Testis (tissue), 2 donors: ENCODE measurements at regions not wholly inside any gene's neighbourhood (a gene's known extent, or its start where the extent isn't known, plus 50 kb on each side); places are given as distances from the start of the nearest gene placed in this dataset.

Experiments used
- DNase-seq: peaks from one replicate; pipeline ENCODE4 v3.0.0-alpha.2; 2019
- H3K27ac ChIP-seq, 2 donors: fragments of 200-600 bp; sonication (generic); one replicate each; pipeline ENCODE4 v1.5.1; 2019
- H3K27me3 ChIP-seq: fragments of 200-600 bp; sonication (generic); one replicate; pipeline ENCODE4 v1.5.1; 2019
- H3K36me3 ChIP-seq: fragments of 200-600 bp; sonication (generic); one replicate; pipeline ENCODE4 v1.5.1; 2017; ENCODE audit warnings: low read depth; ENCODE audit errors: missing control alignments
- H3K4me1 ChIP-seq: fragments of 200-600 bp; sonication (generic); one replicate; pipeline ENCODE4 v1.5.1; 2019
- H3K4me3 ChIP-seq, 2 donors: fragments of 200-600 bp; sonication (generic); one replicate each; pipeline ENCODE4 v1.5.1; 2017 to 2019
- H3K9me3 ChIP-seq: fragments of 200-600 bp; sonication (generic); one replicate; pipeline ENCODE4 v1.5.1; 2017
- CTCF ChIP-seq, 3 experiments: fragments of 450-650 bp in 2 of 3; fragments of 200-600 bp in 1 of 3; sonication (generic) in 1 of 3; IDR thresholded peaks; one replicate each; pipeline ENCODE4 v1.5.1; 2016 to 2019; ENCODE audit warnings: antibody characterized with exemption in 3 of 3, mild to moderate bottlenecking in 2 of 3, moderate library complexity in 1 of 3
- POLR2A ChIP-seq: fragments of 450-650 bp; IDR thresholded peaks from one replicate; pipeline ENCODE4 v1.6.1; 2017; ENCODE audit warnings: antibody characterized with exemption, mild to moderate bottlenecking, moderate library complexity
- WGBS, 2 donors: methylation state at CpG; one replicate each; pipeline ENCODE4 v1.1.5; 2018; 5-methylcytosine and 5-hydroxymethylcytosine counted together
- intact Hi-C: fragments of 100-400 bp; cut with DNase I; formaldehyde crosslinking; loops from one replicate; pipeline ENCODE4 v1.15.1; 2023; ENCODE audit warnings: low total_unique reads

- intact Hi-C loops = no loop called here
- no peaks in the 10 kb centered on the region for H3K9me3 ChIP-seq
- no peaks in the 10 kb centered on the region for H3K27me3 ChIP-seq
- TF ChIP-seq CTCF (IDR thresholded peaks at IDR 0.05) = no peak
- TF ChIP-seq POLR2A = no peak
- WGBS, 2 donors = 74 to 80% methylated on average over 6 of the region's 6 CpGs
- H3K27ac ChIP-seq = no peak overlapping the region
- DNase-seq = no peak
- no peaks in the 10 kb centered on the region for H3K36me3 ChIP-seq
- no peaks in the 10 kb centered on the region for H3K4me1 ChIP-seq
- H3K4me3 ChIP-seq = no peak overlapping the region
These were observed 191.5 kb upstream of the MAF start for GRCh38 chr16:79792076-79792475.

GRCh38 chr16:79790854-79791253 is 190.3 kb upstream of the MAF start:
- intact Hi-C loops = no loop called here
- no peaks in the 10 kb centered on the region for H3K36me3 ChIP-seq
- 87 to 90% methylated on average over 6 of the region's 6 CpGs for WGBS, 2 donors
- H3K4me3 ChIP-seq = no peak overlapping the region
- H3K27me3 ChIP-seq = no peaks in the 10 kb centered on the region
- H3K27ac ChIP-seq = no peak overlapping the region
- no peaks in the 10 kb centered on the region for H3K9me3 ChIP-seq
- DNase-seq = no peak
- no peaks in the 10 kb centered on the region for H3K4me1 ChIP-seq
- TF ChIP-seq CTCF (IDR thresholded peaks at IDR 0.05) = no peak
- TF ChIP-seq POLR2A = no peak

- Histone ChIP-seq H3K27ac (no peak overlapping the region), H3K9me3 (no peaks in the 10 kb centered on the region), H3K4me3 (no peak overlapping the region), H3K4me1 (no peaks in the 10 kb centered on the region), H3K27me3 (no peaks in the 10 kb centered on the region), H3K36me3 (no peaks in the 10 kb centered on the region)
- no peak for TF ChIP-seq POLR2A
- no peak for TF ChIP-seq CTCF (IDR thresholded peaks at IDR 0.05)
- intact Hi-C loops = no loop called here
- no peak for DNase-seq
- WGBS, 2 donors = 77 to 84% methylated on average over 5 of the region's 5 CpGs
These were observed 188.4 kb upstream of the MAF start for GRCh38 chr16:79788949-79789348.

- intact Hi-C loops = no loop called here
- Histone ChIP-seq H3K4me3 (no peak overlapping the region), H3K4me1 (no peaks in the 10 kb centered on the region), H3K36me3 (no peaks in the 10 kb centered on the region), H3K27me3 (no peaks in the 10 kb centered on the region), H3K9me3 (no peaks in the 10 kb centered on the region), H3K27ac (no peak overlapping the region)
- DNase-seq = no peak
- TF ChIP-seq CTCF (IDR thresholded peaks at IDR 0.05) = no peak
- WGBS, 2 donors = 92 to 95% methylated on average over 3 of the region's 3 CpGs
These were observed 185.9 kb upstream of the MAF start for GRCh38 chr16:79786389-79786788.

- TF ChIP-seq CTCF (IDR thresholded peaks at IDR 0.05) (no peak), POLR2A (no peak)
- DNase-seq = no peak
- Histone ChIP-seq H3K4me1 (no peaks in the 10 kb centered on the region), H3K4me3 (no peak overlapping the region), H3K27ac (no peak overlapping the region), H3K27me3 (no peaks in the 10 kb centered on the region), H3K9me3 (no peaks in the 10 kb centered on the region), H3K36me3 (no peaks in the 10 kb centered on the region)
- intact Hi-C loops = no loop called here
- 85 to 94% methylated on average over 5 of the region's 5 CpGs for WGBS, 2 donors
These were observed 183.5 kb upstream of the MAF start for GRCh38 chr16:79784007-79784406.
